SK-N-SH (cell line): ENCODE measurements at regions not wholly inside any gene's neighbourhood (a gene's known extent, or its start where the extent isn't known, plus 50 kb on each side); places are given as distances from the start of the nearest gene placed in this dataset.

Experiments
- CTCF ChIA-PET: fragments of 300-600, 350-600 bp; formaldehyde crosslinking; extraction: SDS; loops from one replicate; lab custom pipeline; 2021; lab: Yijun Ruan, JAX
- POLR2A ChIA-PET: fragments of 350-600 bp; sonication (Branson Sonifier 250); formaldehyde crosslinking; extraction: SDS; loops from one replicate; lab custom pipeline; 2020; ENCODE audit warnings: antibody characterized with exemption, inconsistent platforms; lab: Yijun Ruan, JAX
- DNase-seq: peaks from one replicate; pipeline ENCODE4 v3.0.0; 2012
- H2AFZ ChIP-seq: fragments of 200-600 bp; sonication (generic); 2 replicates; pipeline ENCODE4 v1.8.1; 2016; ENCODE audit warnings: antibody characterized with exemption, mild to moderate bottlenecking, low read depth
- H3F3A ChIP-seq: fragments of 200-600 bp; sonication (generic); replicated peaks from 2 replicates; pipeline ENCODE3; 2016; ENCODE audit warnings: antibody characterized with exemption, mild to moderate bottlenecking; ENCODE audit not compliant: insufficient read depth
- H3K27ac ChIP-seq, 2 experiments: fragments of 200-500 bp in 1 of 2; fragments of 200-600 bp in 1 of 2; sonication (Bioruptor generic) in 1 of 2; sonication (generic), shearing (Covaris generic) in 1 of 2; 2 replicates each; pipeline versions ENCODE4 v1.5.1 to v1.6.1; 2014 to 2016; ENCODE audit warnings: low read depth in 2 of 2, inconsistent platforms in 1 of 2, low read length in 1 of 2, mild to moderate bottlenecking in 1 of 2, mixed read lengths in 1 of 2
- H3K27me3 ChIP-seq: fragments of 200-600 bp; sonication (generic), shearing (Covaris generic); 2 replicates; pipeline ENCODE4 v1.6.1; 2016; ENCODE audit warnings: mixed run types; ENCODE audit not compliant: insufficient read depth
- H3K36me3 ChIP-seq, 2 experiments: fragments of 200-500 bp in 1 of 2; fragments of 200-600 bp in 1 of 2; sonication (Bioruptor generic) in 1 of 2; sonication (generic) in 1 of 2; replicated peaks in 1 of 2; 2 replicates each; pipeline versions ENCODE3 to v1.5.1; 2014 to 2016; ENCODE audit warnings: low read length in 1 of 2, mild to moderate bottlenecking in 1 of 2; ENCODE audit not compliant: insufficient read depth in 2 of 2, control insufficient read depth in 1 of 2
- H3K4me1 ChIP-seq, 2 experiments: fragments of 200-500 bp in 1 of 2; fragments of 200-600 bp in 1 of 2; sonication (Bioruptor generic) in 1 of 2; sonication (generic), shearing (Covaris generic) in 1 of 2; 2 replicates each; pipeline versions ENCODE4 v1.5.1 to v1.6.1; 2014 to 2016; ENCODE audit warnings: low read depth in 1 of 2, low read length in 1 of 2, mixed run types in 1 of 2; ENCODE audit not compliant: insufficient read depth in 2 of 2, control insufficient read depth in 1 of 2
- H3K4me2 ChIP-seq: fragments of 200-600 bp; sonication (generic), shearing (Covaris generic); 2 replicates; pipeline ENCODE4 v1.6.1; 2017; ENCODE audit warnings: mixed run types
- H3K4me3 ChIP-seq, 2 experiments: fragments of 200-500 bp in 1 of 2; fragments of 200-600 bp in 1 of 2; sonication (Bioruptor generic) in 1 of 2; sonication (generic), shearing (Covaris generic) in 1 of 2; 2 replicates each; pipeline versions ENCODE4 v1.5.1 to v1.8.1; 2014 to 2016; ENCODE audit warnings: low read depth in 2 of 2, inconsistent platforms in 1 of 2, low read length in 1 of 2, mild to moderate bottlenecking in 1 of 2, mixed read lengths in 1 of 2, moderate library complexity in 1 of 2
- H3K79me2 ChIP-seq: fragments of 200-600 bp; sonication (generic); 2 replicates; pipeline ENCODE4 v1.8.1; 2017; ENCODE audit warnings: mild to moderate bottlenecking; ENCODE audit not compliant: insufficient read depth
- H3K9ac ChIP-seq: fragments of 200-600 bp; sonication (generic); 2 replicates; pipeline ENCODE4 v1.6.1; 2017; ENCODE audit warnings: mixed run types
- H3K9me2 ChIP-seq: fragments of 200-600 bp; sonication (generic); 2 replicates; pipeline ENCODE4 v1.6.1; 2017; ENCODE audit warnings: mixed run types
- H3K9me3 ChIP-seq: fragments of 200-600 bp; sonication (generic); 2 replicates; pipeline ENCODE4 v1.6.1; 2017; ENCODE audit warnings: mixed run types, mild to moderate bottlenecking, moderate library complexity
- H4K20me1 ChIP-seq: fragments of 200-600 bp; sonication (generic); 2 replicates; pipeline ENCODE4 v1.6.1; 2017; ENCODE audit warnings: mild to moderate bottlenecking, mixed run types; ENCODE audit not compliant: insufficient read depth
- CHD2 ChIP-seq: fragments of 150-350 bp; IDR thresholded peaks from 2 replicates; pipeline ENCODE4 v1.6.1; 2018; ENCODE audit warnings: low read length; ENCODE audit not compliant: partially characterized antibody
- EZH2phosphoT487 ChIP-seq: fragments of 200-600 bp; sonication (generic); IDR thresholded peaks from 2 replicates; pipeline ENCODE4 v1.6.1; 2017; ENCODE audit warnings: low read depth, mixed run types, mild to moderate bottlenecking, antibody characterized with exemption, moderate library complexity, borderline replicate concordance
- FOXJ3 ChIP-seq: sonication (generic); formaldehyde crosslinking; IDR thresholded peaks from 2 replicates; pipeline ENCODE4 v1.5.1; 2020; ENCODE audit warnings: mild to moderate bottlenecking, missing genetic modification reagents
- FOXM1 ChIP-seq: IDR thresholded peaks from 2 replicates; pipeline ENCODE4 v1.4.0; 2012; ENCODE audit warnings: low read depth, mild to moderate bottlenecking
- JUND ChIP-seq: IDR thresholded peaks from 2 replicates; pipeline ENCODE4 v1.4.0; 2012
- MEF2A ChIP-seq: IDR thresholded peaks from 2 replicates; pipeline ENCODE4 v1.4.0; 2012; ENCODE audit warnings: low read depth, borderline replicate concordance
- NRF1 ChIP-seq: IDR thresholded peaks from 2 replicates; pipeline ENCODE4 v1.6.1; 2012; ENCODE audit warnings: low read depth, mild to moderate bottlenecking, low read length
- POLR2AphosphoS5 ChIP-seq: IDR thresholded peaks from 2 replicates; pipeline ENCODE4 v1.6.1; 2012; ENCODE audit warnings: low read depth, low read length
- RAD21 ChIP-seq: IDR thresholded peaks from 2 replicates; pipeline ENCODE4 v1.6.1; 2012; ENCODE audit warnings: mild to moderate bottlenecking, low read length
- RCOR1 ChIP-seq: fragments of 150-350 bp; IDR thresholded peaks from 2 replicates; pipeline ENCODE4 v1.6.1; 2017; ENCODE audit warnings: antibody characterized with exemption, low read length
- SMC3 ChIP-seq: IDR thresholded peaks from 2 replicates; pipeline ENCODE4 v1.6.1; 2012; ENCODE audit warnings: low read depth, low read length, improper control_type of control experiment
- TCF12 ChIP-seq: IDR thresholded peaks from 2 replicates; pipeline ENCODE4 v1.4.0; 2012
- YY1 ChIP-seq: IDR thresholded peaks from 2 replicates; pipeline ENCODE4 v1.4.0; 2012; ENCODE audit warnings: low read depth, mild to moderate bottlenecking
- WGBS: methylation state at CpG from one replicate; pipeline ENCODE4 v1.1.6; 2017; ENCODE audit warnings: low lambda C conversion rate; 5-methylcytosine and 5-hydroxymethylcytosine counted together
- TF ChIP-seq, protein P1 (sequence below): IDR thresholded peaks from 2 replicates; pipeline ENCODE4 v1.4.0; 2012; ENCODE audit warnings: low read depth, borderline replicate concordance
- TF ChIP-seq, protein P2 (sequence below): IDR thresholded peaks from 2 replicates; pipeline ENCODE4 v1.4.0; 2012; ENCODE audit warnings: low read depth, borderline replicate concordance
- TF ChIP-seq, protein P3 (sequence below): IDR thresholded peaks from 2 replicates; pipeline ENCODE4 v1.6.1; 2012; ENCODE audit warnings: mild to moderate bottlenecking, low read depth, low read length, moderate library complexity
- TF ChIP-seq, protein P4 (sequence below): fragments of 150-350 bp; IDR thresholded peaks from 2 replicates; pipeline ENCODE4 v1.6.1; 2017; ENCODE audit warnings: antibody characterized with exemption, low read length, low read depth, borderline replicate concordance
- TF ChIP-seq, protein P5 (sequence below): fragments of 150-350 bp; IDR thresholded peaks from 2 replicates; pipeline ENCODE4 v1.6.1; 2016; ENCODE audit warnings: mild to moderate bottlenecking, low read depth, low read length
- TF ChIP-seq, protein P6 (sequence below): IDR thresholded peaks from 2 replicates; pipeline ENCODE4 v1.4.0; 2012; ENCODE audit warnings: low read depth
- TF ChIP-seq, protein P7 (sequence below): IDR thresholded peaks from 2 replicates; pipeline ENCODE4; 2012

DNA sequence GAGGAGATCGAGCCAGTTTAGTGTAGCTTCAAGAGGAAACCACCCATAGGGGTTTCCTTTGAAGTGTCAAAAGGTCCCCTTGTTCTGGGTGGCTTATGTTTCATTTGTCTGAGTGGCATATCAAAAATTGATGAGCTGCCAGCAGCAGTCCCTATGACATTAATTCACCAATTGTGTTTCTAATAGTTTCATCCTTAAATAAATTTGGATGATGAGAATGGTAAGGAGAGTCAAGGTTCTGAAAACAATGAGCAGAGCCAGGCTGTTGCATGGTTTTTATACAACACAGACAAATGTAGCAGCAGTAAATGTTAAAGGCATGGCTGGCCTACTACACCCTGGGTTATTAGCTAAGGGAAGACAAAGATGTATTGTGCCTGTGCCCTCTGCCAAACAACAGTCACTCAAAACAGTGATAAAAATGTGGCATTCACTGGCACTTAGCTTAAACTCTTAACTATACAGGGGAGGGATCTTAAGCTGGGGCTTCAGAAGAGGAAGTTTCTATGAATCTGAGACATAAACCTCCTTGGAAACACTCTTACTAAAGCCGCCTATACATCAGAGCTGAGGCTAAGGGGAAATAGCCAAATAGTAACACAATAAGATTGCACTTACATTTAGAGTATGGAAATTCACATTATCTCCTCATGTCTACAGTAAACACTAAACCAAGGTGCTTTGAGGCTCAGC lies 200.5 kb downstream of the POU4F1 start:
- Histone ChIP-seq H4K20me1 (no peaks in the 10 kb centered on the region), H3K4me2 (no peak overlapping the region), H3K27ac (no peak overlapping the region), H3K27me3 (no peaks in the 10 kb centered on the region), H3K79me2 (no peaks in the 10 kb centered on the region), H3K36me3 (no peaks in the 10 kb centered on the region), H3K9ac (no peak overlapping the region), H3K9me3 (no peaks in the 10 kb centered on the region), H3F3A (no peaks in the 10 kb centered on the region), H3K4me3 (no peak overlapping the region), H3K9me2 (no peaks in the 10 kb centered on the region), H3K4me1 (no peaks in the 10 kb centered on the region; a peak in 2 of 4 replicates)
- CTCF ChIA-PET = no interaction called here
- POLR2A ChIA-PET = no interaction called here
- WGBS = 31% methylated on average over 2 of the region's 2 CpGs
- DNase-seq = no peak
- TF ChIP-seq, protein P1, sequence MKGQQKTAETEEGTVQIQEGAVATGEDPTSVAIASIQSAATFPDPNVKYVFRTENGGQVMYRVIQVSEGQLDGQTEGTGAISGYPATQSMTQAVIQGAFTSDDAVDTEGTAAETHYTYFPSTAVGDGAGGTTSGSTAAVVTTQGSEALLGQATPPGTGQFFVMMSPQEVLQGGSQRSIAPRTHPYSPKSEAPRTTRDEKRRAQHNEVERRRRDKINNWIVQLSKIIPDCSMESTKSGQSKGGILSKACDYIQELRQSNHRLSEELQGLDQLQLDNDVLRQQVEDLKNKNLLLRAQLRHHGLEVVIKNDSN = no peak
- TF ChIP-seq CHD2 (no peak), FOXJ3 (CRISPR knock-in tag) (no peak), JUND (no peak), TCF12 (no peak), SMC3 (no peak), EZH2phosphoT487 (no peak), POLR2AphosphoS5 (no peak), RAD21 (no peak), NRF1 (no peak), RCOR1 (no peak), FOXM1 (no peak), YY1 (no peak), MEF2A (no peak)
- TF ChIP-seq, protein P2, sequence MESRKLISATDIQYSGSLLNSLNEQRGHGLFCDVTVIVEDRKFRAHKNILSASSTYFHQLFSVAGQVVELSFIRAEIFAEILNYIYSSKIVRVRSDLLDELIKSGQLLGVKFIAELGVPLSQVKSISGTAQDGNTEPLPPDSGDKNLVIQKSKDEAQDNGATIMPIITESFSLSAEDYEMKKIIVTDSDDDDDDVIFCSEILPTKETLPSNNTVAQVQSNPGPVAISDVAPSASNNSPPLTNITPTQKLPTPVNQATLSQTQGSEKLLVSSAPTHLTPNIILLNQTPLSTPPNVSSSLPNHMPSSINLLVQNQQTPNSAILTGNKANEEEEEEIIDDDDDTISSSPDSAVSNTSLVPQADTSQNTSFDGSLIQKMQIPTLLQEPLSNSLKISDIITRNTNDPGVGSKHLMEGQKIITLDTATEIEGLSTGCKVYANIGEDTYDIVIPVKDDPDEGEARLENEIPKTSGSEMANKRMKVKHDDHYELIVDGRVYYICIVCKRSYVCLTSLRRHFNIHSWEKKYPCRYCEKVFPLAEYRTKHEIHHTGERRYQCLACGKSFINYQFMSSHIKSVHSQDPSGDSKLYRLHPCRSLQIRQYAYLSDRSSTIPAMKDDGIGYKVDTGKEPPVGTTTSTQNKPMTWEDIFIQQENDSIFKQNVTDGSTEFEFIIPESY = no peak
- TF ChIP-seq, protein P3, sequence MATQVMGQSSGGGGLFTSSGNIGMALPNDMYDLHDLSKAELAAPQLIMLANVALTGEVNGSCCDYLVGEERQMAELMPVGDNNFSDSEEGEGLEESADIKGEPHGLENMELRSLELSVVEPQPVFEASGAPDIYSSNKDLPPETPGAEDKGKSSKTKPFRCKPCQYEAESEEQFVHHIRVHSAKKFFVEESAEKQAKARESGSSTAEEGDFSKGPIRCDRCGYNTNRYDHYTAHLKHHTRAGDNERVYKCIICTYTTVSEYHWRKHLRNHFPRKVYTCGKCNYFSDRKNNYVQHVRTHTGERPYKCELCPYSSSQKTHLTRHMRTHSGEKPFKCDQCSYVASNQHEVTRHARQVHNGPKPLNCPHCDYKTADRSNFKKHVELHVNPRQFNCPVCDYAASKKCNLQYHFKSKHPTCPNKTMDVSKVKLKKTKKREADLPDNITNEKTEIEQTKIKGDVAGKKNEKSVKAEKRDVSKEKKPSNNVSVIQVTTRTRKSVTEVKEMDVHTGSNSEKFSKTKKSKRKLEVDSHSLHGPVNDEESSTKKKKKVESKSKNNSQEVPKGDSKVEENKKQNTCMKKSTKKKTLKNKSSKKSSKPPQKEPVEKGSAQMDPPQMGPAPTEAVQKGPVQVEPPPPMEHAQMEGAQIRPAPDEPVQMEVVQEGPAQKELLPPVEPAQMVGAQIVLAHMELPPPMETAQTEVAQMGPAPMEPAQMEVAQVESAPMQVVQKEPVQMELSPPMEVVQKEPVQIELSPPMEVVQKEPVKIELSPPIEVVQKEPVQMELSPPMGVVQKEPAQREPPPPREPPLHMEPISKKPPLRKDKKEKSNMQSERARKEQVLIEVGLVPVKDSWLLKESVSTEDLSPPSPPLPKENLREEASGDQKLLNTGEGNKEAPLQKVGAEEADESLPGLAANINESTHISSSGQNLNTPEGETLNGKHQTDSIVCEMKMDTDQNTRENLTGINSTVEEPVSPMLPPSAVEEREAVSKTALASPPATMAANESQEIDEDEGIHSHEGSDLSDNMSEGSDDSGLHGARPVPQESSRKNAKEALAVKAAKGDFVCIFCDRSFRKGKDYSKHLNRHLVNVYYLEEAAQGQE = no peak
- TF ChIP-seq, protein P4, sequence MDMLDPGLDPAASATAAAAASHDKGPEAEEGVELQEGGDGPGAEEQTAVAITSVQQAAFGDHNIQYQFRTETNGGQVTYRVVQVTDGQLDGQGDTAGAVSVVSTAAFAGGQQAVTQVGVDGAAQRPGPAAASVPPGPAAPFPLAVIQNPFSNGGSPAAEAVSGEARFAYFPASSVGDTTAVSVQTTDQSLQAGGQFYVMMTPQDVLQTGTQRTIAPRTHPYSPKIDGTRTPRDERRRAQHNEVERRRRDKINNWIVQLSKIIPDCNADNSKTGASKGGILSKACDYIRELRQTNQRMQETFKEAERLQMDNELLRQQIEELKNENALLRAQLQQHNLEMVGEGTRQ = no peak
- TF ChIP-seq, protein P5, sequence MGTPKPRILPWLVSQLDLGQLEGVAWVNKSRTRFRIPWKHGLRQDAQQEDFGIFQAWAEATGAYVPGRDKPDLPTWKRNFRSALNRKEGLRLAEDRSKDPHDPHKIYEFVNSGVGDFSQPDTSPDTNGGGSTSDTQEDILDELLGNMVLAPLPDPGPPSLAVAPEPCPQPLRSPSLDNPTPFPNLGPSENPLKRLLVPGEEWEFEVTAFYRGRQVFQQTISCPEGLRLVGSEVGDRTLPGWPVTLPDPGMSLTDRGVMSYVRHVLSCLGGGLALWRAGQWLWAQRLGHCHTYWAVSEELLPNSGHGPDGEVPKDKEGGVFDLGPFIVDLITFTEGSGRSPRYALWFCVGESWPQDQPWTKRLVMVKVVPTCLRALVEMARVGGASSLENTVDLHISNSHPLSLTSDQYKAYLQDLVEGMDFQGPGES = no peak
- TF ChIP-seq, protein P6, sequence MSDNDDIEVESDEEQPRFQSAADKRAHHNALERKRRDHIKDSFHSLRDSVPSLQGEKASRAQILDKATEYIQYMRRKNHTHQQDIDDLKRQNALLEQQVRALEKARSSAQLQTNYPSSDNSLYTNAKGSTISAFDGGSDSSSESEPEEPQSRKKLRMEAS = no peak
- TF ChIP-seq, protein P7, sequence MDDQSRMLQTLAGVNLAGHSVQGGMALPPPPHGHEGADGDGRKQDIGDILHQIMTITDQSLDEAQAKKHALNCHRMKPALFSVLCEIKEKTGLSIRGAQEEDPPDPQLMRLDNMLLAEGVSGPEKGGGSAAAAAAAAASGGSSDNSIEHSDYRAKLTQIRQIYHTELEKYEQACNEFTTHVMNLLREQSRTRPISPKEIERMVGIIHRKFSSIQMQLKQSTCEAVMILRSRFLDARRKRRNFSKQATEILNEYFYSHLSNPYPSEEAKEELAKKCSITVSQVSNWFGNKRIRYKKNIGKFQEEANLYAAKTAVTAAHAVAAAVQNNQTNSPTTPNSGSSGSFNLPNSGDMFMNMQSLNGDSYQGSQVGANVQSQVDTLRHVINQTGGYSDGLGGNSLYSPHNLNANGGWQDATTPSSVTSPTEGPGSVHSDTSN = no peak
- TF ChIP-seq, all 33 proteins: peak for 0
- H2AFZ ChIP-seq = no peak overlapping the region
